Naive B cell (primary cell): ENCODE measurements at regions not wholly inside any gene's neighbourhood (a gene's known extent, or its start where the extent isn't known, plus 50 kb on each side); places are given as distances from the start of the nearest gene placed in this dataset.
"Not testable (repeated sequence)": the region's sequence is repeated elsewhere in the genome, so short reads cannot be mapped to it uniquely, and the experiment has no call there.

ENCODE experiments used
- ATAC-seq, 2 donors: fragments of 150-1000 bp; cut with Tn5 transposase; 2 replicates each; pipeline ENCODE4 v1.10.0; 2021; ENCODE audit warnings: low read depth in 2 of 2, mild to moderate bottlenecking in 2 of 2, moderate library complexity in 2 of 2
- DNase-seq: peaks from one replicate; pipeline ENCODE4 v3.0.0; 2022
- H3K27ac Mint-ChIP-seq, 6 donors: one replicate each; pipeline ENCODE4 v1.8.0; 2020 to 2022; ENCODE audit warnings: mild to moderate bottlenecking in 6 of 6, mixed read lengths in 6 of 6, moderate library complexity in 5 of 6, inconsistent platforms in 2 of 6
- H3K27me3 Mint-ChIP-seq, 3 donors: one replicate each; pipeline ENCODE4 v1.8.0; 2021 to 2022; ENCODE audit warnings: mixed read lengths in 3 of 3, mild to moderate bottlenecking in 1 of 3
- H3K36me3 Mint-ChIP-seq, 2 donors: one replicate each; pipeline ENCODE4 v1.8.0; 2020 to 2022; ENCODE audit warnings: mixed read lengths in 2 of 2, inconsistent platforms in 1 of 2, mild to moderate bottlenecking in 1 of 2
- H3K4me1 Mint-ChIP-seq, 3 donors: one replicate each; pipeline ENCODE4 v1.8.0; 2020 to 2022; ENCODE audit warnings: mixed read lengths in 3 of 3, inconsistent platforms in 1 of 3, mild to moderate bottlenecking in 1 of 3, moderate library complexity in 1 of 3
- H3K4me3 Mint-ChIP-seq, 8 donors: one replicate each; pipeline ENCODE4 v1.8.0; 2020 to 2022; ENCODE audit warnings: mild to moderate bottlenecking in 8 of 8, mixed read lengths in 8 of 8, moderate library complexity in 8 of 8, inconsistent platforms in 2 of 8
- H3K9me3 Mint-ChIP-seq, 7 donors: one replicate each; pipeline ENCODE4 v1.8.0; 2020 to 2022; ENCODE audit warnings: mixed read lengths in 7 of 7, mild to moderate bottlenecking in 5 of 7, inconsistent platforms in 2 of 7, moderate library complexity in 1 of 7

DNA sequence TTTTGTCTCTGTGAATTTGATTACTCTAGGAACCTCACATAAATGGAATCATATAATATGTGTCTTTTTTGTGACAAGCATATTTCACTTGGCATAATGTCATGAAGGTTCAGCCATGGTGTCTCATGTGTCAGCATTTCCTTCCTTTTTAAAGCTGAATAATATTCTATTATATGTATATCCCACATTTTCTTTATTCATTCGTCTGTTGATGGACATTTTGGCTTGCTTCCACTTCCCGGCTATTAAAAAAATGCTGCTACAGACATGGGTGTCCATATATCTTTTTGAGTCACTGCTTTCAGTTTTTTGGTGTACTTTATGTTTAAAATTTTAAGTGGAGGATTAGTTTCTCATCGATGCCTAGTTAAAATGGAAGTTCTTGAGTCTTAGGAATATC, 59.8 kb upstream of the C5orf63 start:
- no peak for DNase-seq
- H3K9me3 Mint-ChIP-seq: no peaks in the 10 kb centered on the region
- no peak for ATAC-seq
- peaks cover 0 to 2% (median 0%) of the 10 kb centered on the region in 3 donors for H3K4me1 Mint-ChIP-seq
- no peak overlapping the region for H3K4me3 Mint-ChIP-seq
- no peak overlapping the region for H3K27ac Mint-ChIP-seq
- H3K27me3 Mint-ChIP-seq: peaks cover 0 to 7% (median 0%) of the 10 kb centered on the region in 3 donors
- no peaks in the 10 kb centered on the region for H3K36me3 Mint-ChIP-seq

DNA sequence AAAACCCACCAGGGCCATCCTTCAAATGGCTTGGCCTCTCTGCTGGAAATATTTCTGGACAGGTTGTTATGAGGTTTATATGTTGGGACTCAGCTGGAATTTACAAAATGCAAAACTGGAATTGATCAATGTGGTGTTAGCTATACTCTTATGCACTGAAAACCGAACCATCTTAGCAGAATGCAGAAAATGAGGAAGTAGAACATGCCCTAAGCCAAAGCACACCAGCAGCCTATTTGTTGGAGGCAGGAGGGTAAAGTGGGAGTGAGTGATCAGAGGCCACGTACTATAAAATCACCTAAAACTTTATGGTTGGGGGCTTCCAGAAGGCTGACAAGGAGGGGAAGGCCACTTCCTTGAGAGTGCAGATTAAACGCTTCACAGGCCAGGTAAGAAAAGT, 63.6 kb upstream of the C5orf63 start:
- ATAC-seq (peak in 1 of 2 donors; percentile 50), DNase-seq (no peak)
- Mint-ChIP-seq H3K27ac (peak overlapping the region in 1 of 6 donors; percentile 67), H3K9me3 (peaks cover 0 to 7% (median 3%) of the 10 kb centered on the region in 7 donors), H3K4me3 (no peak overlapping the region), H3K4me1 (peaks cover 0 to 5% (median 2%) of the 10 kb centered on the region in 3 donors), H3K27me3 (peaks cover 0 to 18% (median 0%) of the 10 kb centered on the region in 3 donors), H3K36me3 (peaks cover 0 to 5% of the 10 kb centered on the region in 2 donors)

DNA sequence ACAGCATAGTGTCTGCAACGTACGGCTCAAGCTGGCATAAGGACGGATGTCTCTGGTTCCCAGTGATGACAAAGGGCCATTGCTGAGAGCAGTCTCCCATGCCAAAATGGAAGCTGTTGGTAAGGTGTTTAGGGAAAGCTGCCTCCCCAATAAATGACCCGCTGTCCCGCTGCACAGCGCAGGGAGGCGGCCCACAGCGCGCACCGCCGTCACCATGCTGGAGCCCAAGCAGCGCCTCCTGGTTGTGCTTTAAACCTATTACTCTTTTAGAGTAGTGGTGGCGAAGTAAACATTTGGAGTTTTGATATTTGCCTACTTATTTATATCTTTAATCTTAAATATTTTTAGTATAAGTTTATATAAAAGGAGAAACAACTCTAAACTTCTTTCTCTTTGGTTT, 70.4 kb upstream of the C5orf63 start:
- H3K36me3 Mint-ChIP-seq: peaks cover 0 to 5% of the 10 kb centered on the region in 2 donors
- no peak overlapping the region for H3K4me3 Mint-ChIP-seq
- no peak overlapping the region for H3K27ac Mint-ChIP-seq
- peaks cover 0 to 11% (median 0%) of the 10 kb centered on the region in 3 donors for H3K27me3 Mint-ChIP-seq
- ATAC-seq (no peak), DNase-seq (no peak)
- H3K4me1 Mint-ChIP-seq: peaks cover 0 to 5% (median 0%) of the 10 kb centered on the region in 3 donors
- H3K9me3 Mint-ChIP-seq: peaks cover 0 to 20% (median 7%) of the 10 kb centered on the region in 7 donors

DNA sequence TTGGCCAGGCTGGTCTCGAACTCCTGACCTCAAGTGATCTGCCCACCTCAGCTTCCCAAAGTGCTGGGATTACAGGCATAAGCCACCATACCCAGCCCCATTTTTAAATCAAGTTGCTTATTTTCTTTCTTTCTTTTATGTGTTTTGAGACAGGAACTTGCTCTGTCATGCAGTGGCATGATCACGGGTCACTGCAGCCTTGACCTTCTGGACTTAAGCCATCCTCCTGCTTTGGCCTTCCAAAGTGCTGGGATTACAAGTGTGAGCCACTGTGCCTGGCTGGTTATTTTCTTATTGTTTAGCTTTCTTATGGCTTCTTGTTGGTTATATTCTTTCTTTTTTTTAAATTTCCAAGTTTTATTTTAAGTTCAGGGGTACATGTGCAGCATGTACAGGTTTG, 79.7 kb upstream of the C5orf63 start:
- peaks cover 0 to 8% (median 0%) of the 10 kb centered on the region in 3 donors for H3K27me3 Mint-ChIP-seq

DNA sequence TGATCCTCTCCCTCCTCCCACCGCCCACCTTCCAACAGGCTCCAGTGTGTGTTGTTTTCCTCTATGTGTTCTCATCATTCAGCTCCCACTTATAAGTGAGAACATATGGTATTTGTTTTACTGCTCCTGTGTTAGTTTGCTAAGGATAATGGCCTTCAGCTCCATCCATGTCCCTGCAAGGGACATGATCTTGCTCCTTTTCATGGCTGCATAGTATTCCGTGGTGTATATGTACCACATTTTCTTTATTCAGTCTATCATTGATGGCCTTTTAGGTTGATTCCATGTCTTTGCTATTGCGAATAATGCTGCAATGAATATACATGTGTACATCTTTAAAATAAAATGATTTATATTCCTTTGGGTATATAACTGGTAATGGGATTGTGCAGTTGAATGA, 80.2 kb upstream of the C5orf63 start:
- H3K27me3 Mint-ChIP-seq: peaks cover 2 to 11% (median 4%) of the 10 kb centered on the region in 3 donors
- ATAC-seq (no peak), DNase-seq (no peak)
- H3K4me3 Mint-ChIP-seq: no peak overlapping the region
- H3K27ac Mint-ChIP-seq: peak overlapping the region in 2 of 6 donors; percentile 19 to 51
- no peaks in the 10 kb centered on the region for H3K4me1 Mint-ChIP-seq
- peaks cover 3 to 28% (median 13%) of the 10 kb centered on the region in 7 donors for H3K9me3 Mint-ChIP-seq
- peaks cover 0 to 18% of the 10 kb centered on the region in 2 donors for H3K36me3 Mint-ChIP-seq

More for the DNA sequence above, 79.7 kb upstream of the C5orf63 start:
- no peaks in the 10 kb centered on the region for H3K4me1 Mint-ChIP-seq
- H3K27ac Mint-ChIP-seq: no peak overlapping the region
- H3K4me3 Mint-ChIP-seq: no peak overlapping the region
- peaks cover 3 to 25% (median 13%) of the 10 kb centered on the region in 7 donors for H3K9me3 Mint-ChIP-seq
- H3K36me3 Mint-ChIP-seq: peaks cover 0 to 16% of the 10 kb centered on the region in 2 donors
- DNase-seq (no peak), ATAC-seq (no peak)

DNA sequence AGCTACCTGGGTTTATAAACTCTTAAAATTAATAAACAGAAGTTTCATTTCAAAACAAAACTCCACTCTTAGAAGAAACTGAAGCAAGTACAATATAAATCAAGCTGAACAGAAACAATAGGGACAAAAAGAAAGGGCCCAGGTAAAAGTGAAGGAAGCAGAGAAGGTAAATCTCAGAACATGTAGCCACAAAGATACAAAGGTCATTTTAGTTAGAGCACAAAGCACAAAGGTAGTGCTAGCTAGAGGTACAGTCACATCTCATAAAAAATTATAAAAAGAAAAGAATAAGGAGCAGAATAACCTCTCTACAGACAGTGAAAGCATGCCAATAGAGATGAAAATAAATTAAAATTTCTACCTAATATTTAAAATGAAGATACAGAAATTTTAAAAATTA, 90.4 kb upstream of the C5orf63 start:
- H3K27ac Mint-ChIP-seq: no peak overlapping the region
- H3K4me3 Mint-ChIP-seq: no peak overlapping the region
- no peaks in the 10 kb centered on the region for H3K4me1 Mint-ChIP-seq
- peaks cover 0 to 5% of the 10 kb centered on the region in 2 donors for H3K36me3 Mint-ChIP-seq
- DNase-seq (no peak), ATAC-seq (no peak)
- peaks cover 5 to 29% (median 18%) of the 10 kb centered on the region in 3 donors for H3K27me3 Mint-ChIP-seq
- H3K9me3 Mint-ChIP-seq: peaks cover 0 to 9% (median 3%) of the 10 kb centered on the region in 7 donors

DNA sequence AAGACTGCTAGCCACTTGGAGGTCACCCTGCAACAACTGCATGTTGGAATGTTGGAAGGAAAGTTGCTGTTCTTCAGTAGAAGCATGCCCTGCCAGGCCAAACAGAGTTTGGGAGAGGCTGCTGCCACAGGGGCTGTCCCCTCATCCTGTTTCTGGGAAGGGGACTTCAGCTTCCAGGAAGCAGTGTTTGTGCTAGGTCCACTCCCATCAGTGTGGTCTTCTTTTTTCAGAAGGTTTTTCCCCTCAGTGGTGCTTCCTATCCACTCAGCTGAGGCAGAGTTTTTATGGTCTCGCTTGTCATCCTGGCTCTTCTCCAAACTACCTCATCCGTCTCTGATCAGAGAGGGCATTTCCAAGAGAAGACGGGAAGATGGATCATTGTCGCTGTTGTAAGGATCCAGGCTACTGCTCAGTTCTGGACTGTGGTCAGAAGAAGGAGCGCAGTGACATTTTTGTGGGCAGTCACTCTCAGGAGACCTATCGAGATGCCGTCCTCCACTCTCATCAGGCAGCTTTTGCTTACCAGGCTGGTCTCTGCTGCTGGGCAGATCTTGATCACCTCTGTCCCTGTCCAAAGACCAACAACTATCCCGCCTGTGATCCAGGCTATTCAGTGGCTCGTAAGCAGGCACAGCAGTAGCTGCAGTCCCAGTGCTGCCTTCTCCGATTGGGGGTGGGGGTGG, 97.8 kb upstream of the C5orf63 start:
- no peak for DNase-seq
- Mint-ChIP-seq H3K4me1 (no peaks in the 10 kb centered on the region), H3K4me3 (no peak overlapping the region), H3K27ac (no peak overlapping the region), H3K27me3 (peaks cover 7 to 18% (median 12%) of the 10 kb centered on the region in 3 donors), H3K36me3 (peaks cover 0 to 12% of the 10 kb centered on the region in 2 donors), H3K9me3 (peaks cover 2 to 14% (median 10%) of the 10 kb centered on the region in 7 donors)
- ATAC-seq: no peak

DNA sequence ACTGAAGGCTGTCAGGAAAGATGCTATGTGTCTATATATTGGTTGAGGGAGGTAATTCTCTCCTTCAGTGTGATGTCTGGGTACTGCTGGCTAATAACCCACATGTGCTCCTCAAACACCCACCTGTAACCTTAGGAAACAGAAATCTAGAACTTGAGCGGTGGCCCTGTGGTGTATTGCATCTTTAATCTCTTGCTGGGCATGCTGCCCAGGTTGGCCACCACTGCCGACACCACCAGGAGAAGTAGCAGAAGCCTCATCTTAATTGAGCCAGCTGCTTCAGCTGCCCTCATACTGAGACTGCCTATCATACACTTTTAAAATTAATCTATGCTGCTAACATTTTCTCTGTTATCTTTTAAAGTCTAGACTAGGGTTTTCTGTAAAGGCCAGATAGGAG, 103.5 kb upstream of the C5orf63 start:
- Mint-ChIP-seq H3K36me3 (peaks cover 0 to 12% of the 10 kb centered on the region in 2 donors), H3K4me3 (no peak overlapping the region), H3K9me3 (peaks cover 2 to 14% (median 10%) of the 10 kb centered on the region in 7 donors), H3K27ac (peak overlapping the region in 1 of 6 donors; percentile 76), H3K27me3 (peaks cover 13 to 33% (median 33%) of the 10 kb centered on the region in 3 donors), H3K4me1 (no peaks in the 10 kb centered on the region)
- DNase-seq (no peak), ATAC-seq (no peak)

DNA sequence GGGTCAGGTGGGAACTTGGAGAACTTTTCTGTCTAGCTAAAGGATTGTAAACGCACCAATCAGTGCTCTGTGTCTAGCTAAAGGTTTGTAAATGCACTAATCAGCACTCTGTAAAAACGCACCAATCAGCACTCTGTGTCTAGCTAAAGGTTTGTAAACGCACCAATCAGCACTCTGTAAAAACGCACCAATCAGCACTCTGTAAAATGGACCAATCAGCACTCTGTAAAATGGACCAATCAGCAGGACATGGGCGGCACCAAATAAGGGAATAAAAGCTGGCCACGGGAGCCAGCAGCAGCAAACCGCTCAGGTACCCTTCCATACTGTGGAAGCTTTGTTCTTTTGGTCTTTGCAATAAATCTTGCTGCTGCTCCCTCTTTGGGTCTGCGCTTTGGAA, 108.0 kb upstream of the MEGF10 start:
- not testable (repeated sequence) for ATAC-seq, H3K36me3 Mint-ChIP-seq, H3K9me3 Mint-ChIP-seq, H3K4me3 Mint-ChIP-seq, H3K4me1 Mint-ChIP-seq, H3K27ac Mint-ChIP-seq, DNase-seq
- H3K27me3 Mint-ChIP-seq: peaks cover 9 to 25% (median 18%) of the 10 kb centered on the region in 3 donors

DNA sequence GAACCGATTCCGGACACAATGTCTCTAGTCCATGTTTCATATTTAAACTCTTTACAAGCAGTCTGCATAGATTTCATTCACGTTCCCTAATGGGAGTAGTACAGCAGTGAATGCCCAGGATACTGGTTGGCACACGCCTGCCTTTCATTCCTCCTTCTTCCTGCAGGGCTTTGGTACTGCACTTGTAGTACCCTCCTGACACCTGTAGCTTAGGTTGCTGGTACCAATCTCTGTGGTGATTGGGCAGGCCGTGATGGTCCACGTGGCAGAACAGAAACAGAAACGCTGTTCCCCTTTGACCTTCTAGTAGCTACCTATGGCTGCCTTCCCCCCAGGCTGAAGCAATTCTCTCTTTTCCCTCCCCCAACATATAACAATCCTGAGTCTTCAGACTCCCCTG, 107.3 kb upstream of the MEGF10 start:
- Mint-ChIP-seq H3K36me3 (no peaks in the 10 kb centered on the region), H3K9me3 (peaks cover 0 to 4% (median 0%) of the 10 kb centered on the region in 7 donors), H3K4me3 (no peak overlapping the region), H3K27me3 (peaks cover 9 to 28% (median 22%) of the 10 kb centered on the region in 3 donors), H3K4me1 (no peaks in the 10 kb centered on the region), H3K27ac (no peak overlapping the region)
- DNase-seq (no peak), ATAC-seq (no peak)

DNA sequence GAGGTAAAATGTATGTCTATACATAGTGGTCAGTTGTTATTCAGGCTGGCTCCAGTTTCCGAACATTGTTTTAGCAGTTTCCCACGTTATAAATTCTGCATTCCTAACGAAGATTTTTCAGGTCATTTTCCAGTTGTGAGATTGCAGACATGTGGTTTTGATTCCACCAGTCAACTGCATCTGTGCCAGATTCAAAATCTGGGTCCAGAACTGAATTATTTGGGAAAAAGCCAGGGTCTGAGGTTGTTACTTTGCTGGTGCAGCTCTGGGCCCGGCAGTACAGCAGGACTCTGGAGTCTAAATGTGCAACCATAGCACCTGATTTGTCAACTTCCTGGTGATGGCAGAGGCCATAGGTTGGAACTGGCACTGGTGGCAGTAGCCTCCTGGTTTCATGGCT, 105.7 kb upstream of the MEGF10 start:
- Mint-ChIP-seq H3K9me3 (peaks cover 0 to 4% (median 0%) of the 10 kb centered on the region in 7 donors), H3K4me1 (no peaks in the 10 kb centered on the region), H3K27ac (no peak overlapping the region), H3K4me3 (no peak overlapping the region), H3K27me3 (peaks cover 9 to 31% (median 26%) of the 10 kb centered on the region in 3 donors), H3K36me3 (no peaks in the 10 kb centered on the region)
- DNase-seq (no peak), ATAC-seq (no peak)

DNA sequence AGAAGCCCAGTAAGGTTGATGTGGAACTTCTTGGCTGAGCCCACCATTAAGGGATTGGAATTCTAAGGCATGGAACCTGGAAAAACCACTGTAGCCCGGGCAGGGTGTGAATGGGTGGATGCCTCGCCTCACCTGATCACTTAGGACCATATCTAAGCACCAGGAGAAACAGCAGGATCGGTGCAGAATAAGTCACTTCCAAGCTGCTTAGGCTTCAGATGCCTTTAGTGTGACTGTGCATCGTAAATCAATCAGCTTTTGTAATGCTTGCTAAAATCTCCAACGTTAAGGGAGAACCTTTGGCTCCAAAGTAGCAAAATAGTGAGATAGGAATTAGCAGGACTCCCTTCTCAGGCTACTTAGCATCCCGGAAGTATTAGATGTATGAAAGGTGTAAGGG, 103.9 kb upstream of the MEGF10 start:
- H3K4me3 Mint-ChIP-seq: no peak overlapping the region
- H3K4me1 Mint-ChIP-seq: no peaks in the 10 kb centered on the region
- no peak for ATAC-seq
- H3K9me3 Mint-ChIP-seq: peaks cover 0 to 4% (median 0%) of the 10 kb centered on the region in 7 donors
- H3K27me3 Mint-ChIP-seq: peaks cover 9 to 24% (median 16%) of the 10 kb centered on the region in 3 donors
- H3K36me3 Mint-ChIP-seq: no peaks in the 10 kb centered on the region
- H3K27ac Mint-ChIP-seq: no peak overlapping the region
- no peak for DNase-seq

DNA sequence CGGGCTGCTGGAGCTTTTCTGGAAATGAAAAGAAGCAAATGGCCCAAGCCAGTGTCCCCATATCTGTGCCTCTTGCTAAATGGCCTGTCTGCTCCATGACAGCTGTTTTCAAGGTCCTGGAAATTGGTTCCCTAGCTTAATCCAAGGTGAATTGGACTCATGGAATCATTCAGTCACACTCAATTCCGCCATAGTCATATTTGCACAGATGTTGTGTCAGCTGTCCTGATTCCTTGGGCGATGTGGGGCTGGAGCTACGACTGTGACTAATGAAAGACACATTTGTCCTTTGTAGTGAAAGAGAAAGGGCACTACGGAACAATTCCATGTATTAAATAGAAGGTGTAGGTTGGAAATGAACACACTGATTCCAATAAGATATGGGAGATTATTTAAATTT, 102.9 kb upstream of the MEGF10 start:
- ATAC-seq: no peak
- Mint-ChIP-seq H3K9me3 (peaks cover 0 to 4% (median 0%) of the 10 kb centered on the region in 7 donors), H3K4me3 (no peak overlapping the region), H3K27me3 (peaks cover 5 to 24% (median 21%) of the 10 kb centered on the region in 3 donors), H3K4me1 (no peaks in the 10 kb centered on the region), H3K36me3 (no peaks in the 10 kb centered on the region), H3K27ac (no peak overlapping the region)
- no peak for DNase-seq

DNA sequence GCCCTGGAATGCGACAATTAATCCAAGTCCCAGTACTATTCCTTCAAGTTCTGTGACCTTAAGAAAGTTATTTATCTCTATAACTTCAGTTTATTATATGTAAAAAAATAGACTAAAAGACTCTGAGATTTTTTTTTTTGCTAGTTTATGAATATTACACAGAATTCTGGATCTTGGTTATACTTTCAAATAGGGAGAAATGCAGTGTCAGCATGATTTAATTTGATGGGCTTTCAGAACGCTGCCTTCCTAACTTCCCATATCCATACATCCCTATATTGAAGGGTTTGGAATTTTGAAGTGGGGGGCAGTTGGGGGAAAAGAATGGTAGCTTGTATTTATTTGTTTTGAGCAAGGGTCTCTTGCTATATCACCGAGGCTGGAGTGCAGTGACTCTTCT, 98.4 kb upstream of the MEGF10 start:
- H3K4me1 Mint-ChIP-seq: no peaks in the 10 kb centered on the region

More for the DNA sequence above, 98.4 kb upstream of the MEGF10 start:
- Mint-ChIP-seq H3K9me3 (no peaks in the 10 kb centered on the region), H3K36me3 (no peaks in the 10 kb centered on the region), H3K27me3 (peaks cover 11 to 37% (median 28%) of the 10 kb centered on the region in 3 donors), H3K4me3 (no peak overlapping the region), H3K27ac (no peak overlapping the region)
- ATAC-seq: no peak
- DNase-seq: no peak
